ENCODE measurements at regions not wholly inside any gene's neighbourhood (a gene's known extent, or its start where the extent isn't known, plus 50 kb on each side); places are given as distances from the start of the nearest gene placed in this dataset.

DNA sequence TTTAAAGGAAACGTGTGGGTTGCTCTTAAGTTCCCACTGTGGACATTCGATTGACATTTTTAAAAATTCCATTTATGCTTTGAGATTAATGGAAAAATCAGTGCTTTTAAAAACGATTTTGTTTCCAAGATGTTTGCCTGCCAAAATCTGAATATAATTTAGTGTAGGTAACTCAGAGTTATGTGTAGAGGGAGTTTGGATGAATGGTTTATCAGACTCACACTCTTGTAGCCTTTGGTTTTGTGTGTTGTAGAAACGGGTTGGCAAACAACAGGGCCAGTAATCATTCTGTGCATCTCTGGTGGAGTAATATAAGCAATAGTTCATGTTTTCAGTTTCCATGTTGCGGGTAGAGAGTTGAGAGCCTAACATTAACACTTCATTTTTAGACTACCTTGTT, 140.6 kb downstream of the RPS12 start:
- H3K36me3 ChIP-seq (replicated peaks; ENCODE audit: insufficient read depth, low read length) = no peaks in the 10 kb centered on the region
- no peaks in the 10 kb centered on the region for H3K9me2 ChIP-seq (replicated peaks; ENCODE audit: insufficient read depth, low read length)
- H3K79me2 ChIP-seq (ENCODE audit: low read length) = no peaks in the 10 kb centered on the region
- H3K27me3 ChIP-seq (replicated peaks; ENCODE audit: insufficient read depth, low read length) = no peaks in the 10 kb centered on the region
- no peaks in the 10 kb centered on the region for H4K20me1 ChIP-seq (ENCODE audit: insufficient read depth, low read length)
- no peak overlapping the region for H3K4me3 ChIP-seq (ENCODE audit: low read length)
- H3K9ac ChIP-seq (ENCODE audit: low read length) = no peak overlapping the region
- H3K27ac ChIP-seq (ENCODE audit: low read length) = no peak overlapping the region
- H3K9me3 ChIP-seq (replicated peaks; ENCODE audit: insufficient read depth, low read length) = no peaks in the 10 kb centered on the region
- H3K4me2 ChIP-seq (ENCODE audit: low read depth, low read length) = no peak overlapping the region
- H2AFZ ChIP-seq (ENCODE audit: low read length) = no peak overlapping the region
- no peak for DNase-seq
- H3F3A ChIP-seq (ENCODE audit: insufficient read depth, low read length) = no peaks in the 10 kb centered on the region
- TF ChIP-seq EZH2phosphoT487 (IDR thresholded peaks at IDR 0.05; ENCODE audit: low read length) = no peak
- TF ChIP-seq, protein P1, sequence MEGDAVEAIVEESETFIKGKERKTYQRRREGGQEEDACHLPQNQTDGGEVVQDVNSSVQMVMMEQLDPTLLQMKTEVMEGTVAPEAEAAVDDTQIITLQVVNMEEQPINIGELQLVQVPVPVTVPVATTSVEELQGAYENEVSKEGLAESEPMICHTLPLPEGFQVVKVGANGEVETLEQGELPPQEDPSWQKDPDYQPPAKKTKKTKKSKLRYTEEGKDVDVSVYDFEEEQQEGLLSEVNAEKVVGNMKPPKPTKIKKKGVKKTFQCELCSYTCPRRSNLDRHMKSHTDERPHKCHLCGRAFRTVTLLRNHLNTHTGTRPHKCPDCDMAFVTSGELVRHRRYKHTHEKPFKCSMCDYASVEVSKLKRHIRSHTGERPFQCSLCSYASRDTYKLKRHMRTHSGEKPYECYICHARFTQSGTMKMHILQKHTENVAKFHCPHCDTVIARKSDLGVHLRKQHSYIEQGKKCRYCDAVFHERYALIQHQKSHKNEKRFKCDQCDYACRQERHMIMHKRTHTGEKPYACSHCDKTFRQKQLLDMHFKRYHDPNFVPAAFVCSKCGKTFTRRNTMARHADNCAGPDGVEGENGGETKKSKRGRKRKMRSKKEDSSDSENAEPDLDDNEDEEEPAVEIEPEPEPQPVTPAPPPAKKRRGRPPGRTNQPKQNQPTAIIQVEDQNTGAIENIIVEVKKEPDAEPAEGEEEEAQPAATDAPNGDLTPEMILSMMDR (IDR thresholded peaks at IDR 0.05; ENCODE audit: low read length) = no peak
- H3K4me1 ChIP-seq (ENCODE audit: low read length) = 0 out of 2 replicates have a peak, but pooled peaks cover 1% of the 10 kb centered on the region

DNA sequence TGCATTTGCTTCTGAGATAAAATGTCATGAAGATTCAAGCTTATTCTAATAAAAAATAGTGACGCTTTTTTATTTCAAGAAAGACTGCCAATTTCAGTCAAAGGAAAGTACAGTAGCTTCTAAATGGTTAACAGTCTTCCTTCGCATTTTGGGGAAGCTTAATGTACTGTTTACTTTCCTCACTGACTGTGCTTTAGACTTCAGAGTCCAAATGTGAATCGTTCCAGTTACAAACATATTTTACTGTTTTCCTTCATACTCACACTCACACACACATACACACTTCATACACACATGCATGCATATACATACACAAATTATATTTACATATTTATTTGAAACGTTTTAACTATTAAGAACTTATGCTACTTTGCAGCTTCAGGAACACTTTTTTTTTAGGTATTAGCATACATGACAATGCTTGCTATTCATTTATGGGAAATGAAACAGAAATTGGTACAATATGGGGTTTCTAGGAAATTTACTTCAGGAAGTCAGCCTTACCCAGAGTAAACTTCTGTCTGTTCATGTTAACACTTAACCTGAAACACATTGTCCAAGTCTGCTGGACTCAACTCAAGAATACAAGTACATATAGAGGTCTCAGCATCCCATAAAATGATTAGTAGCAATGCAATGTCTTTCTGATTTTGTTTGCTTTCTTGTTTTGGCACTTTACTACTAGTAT, 145.4 kb downstream of the RPS12 start:
- Histone ChIP-seq H2AFZ (ENCODE audit: low read length) (no peak overlapping the region), H3K9me3 (replicated peaks; ENCODE audit: insufficient read depth, low read length) (no peaks in the 10 kb centered on the region), H3F3A (ENCODE audit: insufficient read depth, low read length) (peaks cover under 1% of the 10 kb centered on the region; the same call in 1 of the 2 replicates), H3K4me2 (ENCODE audit: low read depth, low read length) (no peak overlapping the region), H4K20me1 (ENCODE audit: insufficient read depth, low read length) (no peaks in the 10 kb centered on the region), H3K4me3 (ENCODE audit: low read length) (no peak overlapping the region), H3K27me3 (replicated peaks; ENCODE audit: insufficient read depth, low read length) (no peaks in the 10 kb centered on the region), H3K4me1 (ENCODE audit: low read length) (peaks cover 15% of the 10 kb centered on the region), H3K36me3 (replicated peaks; ENCODE audit: insufficient read depth, low read length) (no peaks in the 10 kb centered on the region), H3K27ac (ENCODE audit: low read length) (no peak overlapping the region), H3K79me2 (ENCODE audit: low read length) (no peaks in the 10 kb centered on the region), H3K9ac (ENCODE audit: low read length) (no peak overlapping the region), H3K9me2 (replicated peaks; ENCODE audit: insufficient read depth, low read length) (no peaks in the 10 kb centered on the region)
- TF ChIP-seq EZH2 (optimal IDR thresholded peaks at IDR 0.05; ENCODE audit: low read depth, low read length) = no peak
- no peak for DNase-seq

DNA sequence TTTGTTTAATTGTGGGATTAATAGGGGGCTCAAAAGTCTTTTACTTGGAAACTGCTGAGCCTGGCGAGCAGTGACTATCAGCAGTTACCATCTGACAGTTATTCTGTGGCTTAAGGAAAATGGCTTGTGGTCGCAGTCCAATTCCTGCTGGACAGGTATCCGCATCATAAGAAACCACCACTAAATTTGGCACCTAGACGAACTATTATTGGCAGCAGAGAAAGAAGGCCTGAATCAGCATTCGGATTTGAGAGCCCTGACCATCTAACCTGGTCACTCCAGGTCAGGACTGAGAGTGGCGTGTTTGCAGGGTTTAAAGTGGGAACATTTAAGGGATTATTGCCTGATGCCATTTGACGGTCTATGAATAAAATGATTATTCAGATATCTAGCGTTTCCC, 146.4 kb downstream of the RPS12 start:
- H3F3A ChIP-seq (ENCODE audit: insufficient read depth, low read length) = peaks cover 4% of the 10 kb centered on the region; the same call in 1 of the 2 replicates
- peaks cover 20% of the 10 kb centered on the region for H3K4me1 ChIP-seq (ENCODE audit: low read length)
- no peak overlapping the region for H2AFZ ChIP-seq (ENCODE audit: low read length)
- H3K79me2 ChIP-seq (ENCODE audit: low read length) = no peaks in the 10 kb centered on the region
- H3K4me3 ChIP-seq (ENCODE audit: low read length) = no peak overlapping the region
- no peaks in the 10 kb centered on the region for H3K27me3 ChIP-seq (replicated peaks; ENCODE audit: insufficient read depth, low read length)
- TF ChIP-seq EZH2 (optimal IDR thresholded peaks at IDR 0.05; ENCODE audit: low read depth, low read length) = no peak
- TF ChIP-seq, protein P1 (IDR thresholded peaks at IDR 0.05; ENCODE audit: low read length) = no peak
- TF ChIP-seq EZH2phosphoT487 (IDR thresholded peaks at IDR 0.05; ENCODE audit: low read length) = no peak
- no peak for DNase-seq
- no peak overlapping the region for H3K4me2 ChIP-seq (ENCODE audit: low read depth, low read length)
- H3K9ac ChIP-seq (ENCODE audit: low read length) = no peak overlapping the region
- no peaks in the 10 kb centered on the region for H3K9me2 ChIP-seq (replicated peaks; ENCODE audit: insufficient read depth, low read length)
- no peaks in the 10 kb centered on the region for H3K9me3 ChIP-seq (replicated peaks; ENCODE audit: insufficient read depth, low read length)
- no peak overlapping the region for H3K27ac ChIP-seq (ENCODE audit: low read length)
- no peaks in the 10 kb centered on the region for H3K36me3 ChIP-seq (replicated peaks; ENCODE audit: insufficient read depth, low read length)
- H4K20me1 ChIP-seq (ENCODE audit: insufficient read depth, low read length) = no peaks in the 10 kb centered on the region

DNA sequence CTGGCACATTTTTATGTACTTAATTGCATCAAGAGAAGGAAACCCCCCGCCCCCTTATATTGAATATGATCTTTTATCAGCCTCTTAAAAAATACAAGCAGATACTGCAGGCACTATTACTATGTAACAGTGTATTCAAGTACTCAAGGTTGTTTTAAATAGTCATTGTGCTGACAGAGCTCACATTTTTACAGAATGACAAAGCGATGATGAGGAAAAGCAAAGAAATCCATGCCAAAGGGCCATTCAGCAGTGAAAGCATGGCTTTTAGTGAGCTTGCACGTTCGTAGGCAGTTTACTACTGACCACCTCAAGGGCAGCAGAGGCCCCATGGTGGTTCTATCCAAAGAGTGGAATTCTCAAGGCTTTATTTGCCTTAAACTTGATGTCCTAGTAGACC, 146.8 kb downstream of the RPS12 start:
- Histone ChIP-seq H4K20me1 (ENCODE audit: insufficient read depth, low read length) (no peaks in the 10 kb centered on the region), H3K4me1 (ENCODE audit: low read length) (peaks cover 24% of the 10 kb centered on the region), H3K27ac (ENCODE audit: low read length) (no peak overlapping the region), H3K9ac (ENCODE audit: low read length) (no peak overlapping the region), H3K9me3 (replicated peaks; ENCODE audit: insufficient read depth, low read length) (no peaks in the 10 kb centered on the region), H3K4me3 (ENCODE audit: low read length) (no peak overlapping the region), H2AFZ (ENCODE audit: low read length) (no peak overlapping the region), H3K36me3 (replicated peaks; ENCODE audit: insufficient read depth, low read length) (no peaks in the 10 kb centered on the region), H3F3A (ENCODE audit: insufficient read depth, low read length) (peaks cover 5% of the 10 kb centered on the region; the same call in 1 of the 2 replicates), H3K4me2 (ENCODE audit: low read depth, low read length) (no peak overlapping the region), H3K27me3 (replicated peaks; ENCODE audit: insufficient read depth, low read length) (no peaks in the 10 kb centered on the region), H3K9me2 (replicated peaks; ENCODE audit: insufficient read depth, low read length) (no peaks in the 10 kb centered on the region), H3K79me2 (ENCODE audit: low read length) (no peaks in the 10 kb centered on the region)
- no peak for DNase-seq
- TF ChIP-seq EZH2phosphoT487 (IDR thresholded peaks at IDR 0.05; ENCODE audit: low read length) (no peak), EZH2 (optimal IDR thresholded peaks at IDR 0.05; ENCODE audit: low read depth, low read length) (no peak)
- TF ChIP-seq, protein P1 (IDR thresholded peaks at IDR 0.05; ENCODE audit: low read length) = no peak
